GM12892 (cell line): ENCODE measurements at regions not wholly inside any gene's neighbourhood (a gene's known extent, or its start where the extent isn't known, plus 50 kb on each side); places are given as distances from the start of the nearest gene placed in this dataset.

Experiments used
- POLR2A ChIP-seq: IDR thresholded peaks from 2 replicates; pipeline ENCODE4 v1.6.1; 2011; ENCODE audit warnings: low read depth, low read length, control low read depth
- POLR2AphosphoS5 ChIP-seq: IDR thresholded peaks from 2 replicates; pipeline ENCODE4 v1.6.1; 2011; ENCODE audit warnings: low read depth, low read length, control low read depth
- TAF1 ChIP-seq: IDR thresholded peaks from 2 replicates; pipeline ENCODE4 v1.6.1; 2011; ENCODE audit warnings: low read depth, mild to moderate bottlenecking, control low read depth, low read length, borderline replicate concordance

GRCh38 chr1:74937176-74937575 is 197.0 kb upstream of the LHX8 start:
- TF ChIP-seq POLR2A: no peak
- no peak for TF ChIP-seq TAF1
- no peak for TF ChIP-seq POLR2AphosphoS5
